T-helper 2 cell (primary cell): ENCODE measurements at regions not wholly inside any gene's neighbourhood (a gene's known extent, or its start where the extent isn't known, plus 50 kb on each side); places are given as distances from the start of the nearest gene placed in this dataset.
A peak's percentile ranks its signal among the peaks of the same experiment; 100 is the strongest.

Experiments
- DNase-seq, 5 experiments: peaks; one replicate each; pipeline versions ENCODE4 v3.0.0 to v3.0.0-alpha.2; 2012 to 2022

DNA sequence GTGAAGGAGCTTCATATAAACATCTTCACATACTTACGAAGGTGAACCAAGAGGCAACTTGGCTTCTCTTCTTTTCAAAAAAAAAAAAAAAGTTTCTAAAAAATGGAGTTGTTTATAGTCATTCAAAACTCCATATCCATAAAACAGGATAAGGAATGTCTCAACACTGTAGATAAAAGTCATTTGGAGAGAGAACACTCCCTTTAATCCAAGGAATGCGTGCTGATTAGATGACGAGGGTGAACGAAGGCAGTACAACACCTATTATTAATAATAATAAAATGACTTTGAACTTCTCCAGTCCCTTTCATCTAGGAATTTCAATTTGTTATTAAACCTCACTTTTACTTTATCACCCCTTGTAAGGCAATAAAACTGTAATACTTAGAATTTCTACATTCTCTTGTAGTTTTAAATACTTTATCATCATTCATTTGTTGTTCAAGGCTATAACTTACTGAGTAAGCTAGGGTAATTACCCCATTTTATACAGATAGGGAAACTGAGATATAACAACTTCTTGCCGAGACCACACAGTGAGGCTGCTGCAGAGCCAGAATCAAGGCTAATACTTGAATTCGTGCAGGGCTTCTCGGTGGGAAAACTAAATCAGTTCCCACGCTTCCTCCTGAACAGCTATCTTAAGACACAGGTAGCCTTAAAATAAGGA is 377.1 kb downstream of the EFNA5 start:
- no peak for DNase-seq

DNA sequence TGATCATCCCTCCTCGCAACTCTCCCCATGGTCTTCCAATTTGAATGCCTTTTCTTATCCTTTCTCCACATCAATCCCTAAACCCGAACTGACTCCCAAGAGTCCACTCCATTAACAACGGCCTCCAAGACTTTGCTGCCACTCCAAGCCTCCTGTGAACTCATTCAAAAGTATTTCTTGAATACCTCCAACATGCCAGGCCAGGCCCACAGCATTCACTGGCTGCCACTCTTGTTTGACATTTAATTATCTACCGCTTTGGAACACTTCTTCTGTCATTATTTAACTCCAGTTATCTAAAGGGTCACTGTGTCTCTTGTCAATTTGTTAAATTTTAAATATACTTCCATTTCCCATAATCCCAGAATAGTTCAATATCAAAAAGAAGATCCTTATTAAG is 378.9 kb downstream of the EFNA5 start:
- no peak for DNase-seq

DNA sequence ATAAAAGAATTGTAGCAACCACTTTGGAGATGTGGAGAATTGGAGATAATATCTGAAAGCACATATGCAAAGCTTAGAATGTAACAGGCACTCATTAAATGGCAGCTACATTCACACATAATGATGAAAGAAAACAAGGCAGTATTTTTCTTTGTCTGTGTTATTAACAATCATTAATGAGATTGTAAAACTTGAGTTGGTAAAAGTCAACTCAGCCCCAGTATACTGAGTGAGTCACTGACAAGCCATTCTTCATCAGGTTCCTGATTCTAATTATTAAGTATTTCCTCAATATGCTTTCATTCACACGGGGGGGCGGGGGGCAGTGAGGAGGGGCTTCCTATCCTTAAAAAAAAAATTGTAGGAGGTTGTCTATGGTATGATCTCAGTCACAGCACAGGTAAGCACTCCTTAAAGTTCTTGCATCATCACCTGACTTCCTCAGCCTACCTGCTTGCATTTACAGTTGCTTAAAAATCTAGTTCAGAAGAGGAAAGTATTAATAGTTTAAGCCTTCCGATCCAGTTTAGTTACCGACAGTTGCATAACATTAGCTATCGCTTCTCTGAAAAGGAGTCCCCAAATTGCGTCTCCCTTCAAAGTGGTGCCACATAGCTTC is 379.8 kb downstream of the EFNA5 start:
- DNase-seq, result no peak

DNA sequence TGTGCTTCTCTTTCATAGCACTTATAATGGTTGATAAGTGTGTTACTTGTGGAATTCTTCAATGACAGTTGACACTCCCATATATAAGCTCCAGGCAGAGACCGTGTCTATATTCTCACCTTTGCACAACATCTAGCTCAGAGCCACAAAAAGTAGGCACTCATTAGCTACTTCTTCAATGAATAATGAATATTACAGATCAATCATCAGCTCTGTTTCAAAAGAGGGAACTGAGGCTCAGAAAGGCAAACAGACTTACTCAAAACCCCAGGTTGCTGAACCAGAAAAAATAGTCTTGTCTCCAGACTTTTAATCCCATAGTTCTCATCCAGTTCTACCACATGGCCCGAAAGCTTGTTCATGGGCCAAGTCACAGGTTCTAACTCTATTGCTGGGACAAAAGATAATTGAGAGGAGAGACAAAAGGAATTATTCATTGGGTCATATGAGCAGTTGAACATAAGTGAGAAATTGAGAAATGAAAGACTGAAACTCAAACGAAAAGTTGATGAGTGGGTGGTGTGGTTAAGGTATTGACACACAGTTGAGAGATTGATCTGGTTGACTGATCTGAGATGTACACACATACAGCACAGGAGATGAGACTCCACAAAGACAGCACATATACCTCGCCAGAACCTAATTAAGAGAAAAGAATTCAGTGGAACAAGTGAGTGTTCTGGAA is 381.6 kb downstream of the EFNA5 start:
- DNase-seq, result peak in 1 of 5 experiments; percentile 27

DNA sequence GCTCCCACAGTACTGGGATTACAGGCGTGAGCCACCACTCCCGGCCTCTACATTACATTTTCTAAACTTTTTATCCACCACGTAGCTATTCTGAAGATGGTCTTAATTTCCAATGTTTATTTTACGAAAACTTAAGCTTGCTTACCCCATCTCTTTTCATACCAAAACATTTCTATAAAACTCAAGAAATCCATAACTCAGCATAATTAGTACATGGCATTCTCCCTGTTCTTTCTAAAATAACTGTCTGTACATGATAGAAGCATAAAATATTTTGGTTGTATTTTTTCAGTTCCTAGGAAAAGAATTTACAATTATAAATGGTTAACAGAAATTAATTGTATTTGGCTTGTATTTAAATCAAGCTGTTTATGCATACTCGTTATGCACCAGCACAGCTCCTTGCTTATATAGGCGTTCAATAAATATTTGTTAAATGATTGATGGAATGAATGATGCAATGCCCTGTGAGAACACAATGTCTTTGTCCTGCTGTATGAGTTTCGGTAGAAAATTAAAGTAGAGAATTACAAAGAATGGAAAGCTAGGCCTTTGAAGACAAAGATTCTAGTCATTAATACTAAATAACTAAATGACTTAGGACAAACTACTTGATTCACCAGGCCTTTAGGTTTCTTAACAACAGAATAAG is 384.2 kb downstream of the EFNA5 start:
- no peak for DNase-seq

DNA sequence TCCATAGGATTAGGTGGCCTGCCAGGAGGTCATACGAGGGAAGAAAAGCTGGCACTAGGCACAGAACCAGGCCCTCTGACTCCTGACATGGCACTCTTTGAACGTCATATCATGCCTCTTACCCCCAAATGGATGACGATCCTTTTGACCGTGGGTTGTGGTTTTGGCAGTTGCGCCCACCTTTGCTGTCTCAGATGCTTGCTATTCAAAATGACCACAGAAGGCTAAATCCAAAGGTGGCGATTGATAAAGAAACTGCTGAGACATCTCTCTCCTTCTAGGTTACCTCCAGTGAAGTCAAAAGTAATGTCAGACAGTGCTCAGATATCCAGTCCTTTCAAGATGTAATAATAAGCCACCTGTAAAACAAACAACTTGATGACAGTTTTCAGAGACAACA is 385.0 kb downstream of the EFNA5 start:
- peak in 1 of 5 experiments; percentile 47 for DNase-seq

DNA sequence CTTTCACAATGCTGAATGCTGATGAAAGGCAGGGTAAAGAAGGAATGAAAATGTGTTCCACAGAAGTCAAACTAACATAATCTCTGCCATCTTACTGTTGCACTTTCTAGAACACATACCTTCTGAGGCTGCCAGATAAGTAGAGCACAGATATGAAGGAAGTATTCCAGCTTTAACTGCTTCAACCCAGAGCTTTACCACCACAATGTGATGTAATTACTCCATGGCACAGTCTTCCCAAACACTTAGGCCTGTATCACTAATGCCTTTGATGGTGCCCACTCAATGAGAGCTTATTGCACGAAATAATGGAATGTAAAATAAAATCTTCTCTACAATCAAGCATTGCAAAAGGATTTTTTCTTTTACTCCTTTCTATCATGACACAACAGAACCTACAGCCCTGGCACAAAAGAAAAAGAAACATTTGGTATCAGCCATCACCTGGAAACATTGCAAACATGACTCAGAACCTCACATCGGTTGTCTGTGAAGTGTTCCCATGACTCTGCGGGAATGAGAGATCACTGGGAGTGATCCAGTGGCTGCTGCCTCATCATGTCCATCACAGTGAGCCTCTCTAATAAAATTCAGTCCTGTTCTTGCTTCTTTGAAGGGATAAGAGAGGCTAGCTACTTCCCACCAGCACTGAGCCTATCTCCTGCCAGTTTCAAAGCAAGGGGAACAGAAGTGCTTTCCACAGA is 385.8 kb downstream of the EFNA5 start:
- no peak for DNase-seq

DNA sequence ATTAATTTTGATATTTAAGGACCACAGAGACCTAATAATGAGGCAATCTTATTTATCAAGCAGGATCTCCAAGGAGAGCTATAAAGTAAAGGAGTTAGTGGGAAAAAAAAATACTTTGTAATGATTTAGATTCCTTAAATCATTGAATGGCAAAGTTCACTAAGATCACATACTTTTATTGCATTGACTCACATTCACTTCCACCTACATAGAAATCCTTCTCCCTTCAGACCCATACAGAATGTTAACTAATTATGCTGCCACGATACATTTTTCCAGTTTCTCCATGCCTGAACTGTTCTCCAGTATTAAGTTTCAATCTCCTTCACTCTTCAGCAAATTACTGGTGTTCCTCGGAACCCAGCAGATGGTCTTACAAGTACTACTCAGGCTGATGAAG is 388.7 kb downstream of the EFNA5 start:
- DNase-seq, result no peak

DNA sequence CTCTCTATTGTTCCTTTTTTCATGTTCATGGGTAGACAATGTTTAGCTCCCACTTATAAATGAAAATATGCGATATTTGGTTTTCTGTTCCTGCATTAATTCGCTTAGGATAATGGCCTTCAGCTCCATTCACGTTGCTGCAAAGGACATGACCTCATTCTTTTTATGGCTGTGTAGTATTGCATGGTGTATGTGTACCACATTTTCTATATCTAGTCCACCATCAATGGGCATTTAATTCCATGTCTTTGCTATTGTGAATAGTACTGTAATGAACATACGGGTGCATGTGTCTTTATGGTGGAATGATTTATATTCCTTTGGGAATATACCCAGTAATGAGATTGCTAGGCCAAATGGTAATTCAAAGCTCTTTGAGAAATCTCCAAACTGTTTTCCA is 392.0 kb downstream of the EFNA5 start:
- DNase-seq, result no peak

DNA sequence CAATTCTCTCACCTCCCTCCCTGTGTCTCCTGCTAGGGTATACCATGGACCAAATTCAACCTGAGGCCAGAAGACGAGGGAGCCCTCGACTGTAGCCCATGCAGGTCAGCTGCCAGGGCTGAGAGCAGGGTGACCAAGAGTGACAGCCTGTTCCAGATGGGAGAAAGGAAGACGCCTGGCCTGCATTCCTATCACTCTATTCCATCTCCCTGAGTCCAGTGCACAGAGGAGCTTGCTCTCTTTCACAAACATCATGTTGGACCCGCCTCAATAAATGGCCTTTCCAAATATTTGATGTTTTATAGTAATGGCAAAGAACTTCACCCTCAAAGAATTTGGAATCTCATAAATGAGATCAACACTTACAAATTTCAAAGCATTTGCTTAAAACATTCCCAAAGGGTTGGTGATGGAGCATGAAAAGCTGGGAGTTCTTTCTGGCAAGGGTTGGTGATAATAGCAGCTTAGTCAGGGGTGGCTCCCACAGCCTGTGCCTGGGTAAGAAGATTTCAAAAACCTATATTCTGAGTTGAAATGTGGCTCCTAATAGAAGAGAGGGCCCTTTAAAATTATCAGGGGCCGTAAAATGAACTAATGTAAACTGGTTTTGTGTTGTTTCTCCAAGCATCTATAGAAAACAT is 393.1 kb downstream of the EFNA5 start:
- DNase-seq, result no peak

DNA sequence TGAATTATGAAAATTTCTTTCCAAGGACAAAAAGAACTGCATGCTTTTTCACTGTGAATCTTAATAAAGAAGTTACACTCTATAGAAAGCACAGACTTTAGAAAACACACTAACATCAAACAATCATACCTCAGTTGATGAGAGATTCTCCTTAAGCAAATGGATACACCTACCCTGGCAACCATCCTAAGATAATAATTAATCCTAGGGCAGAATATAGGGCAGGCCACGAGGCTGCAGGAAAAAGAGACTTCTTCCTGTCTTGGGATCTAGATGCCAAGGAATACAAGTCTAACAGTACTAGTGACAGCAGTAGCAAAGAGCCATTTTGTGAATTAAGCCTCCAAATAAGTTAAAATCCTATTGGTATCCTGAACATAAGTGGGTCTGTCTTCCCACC is 395.4 kb downstream of the EFNA5 start:
- no peak for DNase-seq

DNA sequence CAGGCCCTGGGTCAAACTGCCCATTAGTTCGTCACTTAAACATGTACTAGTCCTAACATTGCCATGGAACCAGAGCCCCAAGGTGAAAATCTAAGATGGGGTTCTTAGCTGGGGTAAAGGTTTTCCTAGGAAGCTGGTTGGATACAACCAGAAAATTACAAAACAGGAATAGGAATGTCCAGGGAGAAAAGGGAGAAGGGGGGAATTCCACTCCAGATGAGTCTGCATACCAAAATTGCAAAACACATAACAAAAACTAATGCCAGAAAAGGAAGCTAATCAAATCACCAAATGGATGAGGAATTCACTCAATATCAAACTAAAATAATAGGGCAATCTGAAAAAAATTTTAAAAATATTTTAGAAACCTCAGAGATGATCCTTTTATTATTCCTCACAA is 396.2 kb downstream of the EFNA5 start:
- no peak for DNase-seq

DNA sequence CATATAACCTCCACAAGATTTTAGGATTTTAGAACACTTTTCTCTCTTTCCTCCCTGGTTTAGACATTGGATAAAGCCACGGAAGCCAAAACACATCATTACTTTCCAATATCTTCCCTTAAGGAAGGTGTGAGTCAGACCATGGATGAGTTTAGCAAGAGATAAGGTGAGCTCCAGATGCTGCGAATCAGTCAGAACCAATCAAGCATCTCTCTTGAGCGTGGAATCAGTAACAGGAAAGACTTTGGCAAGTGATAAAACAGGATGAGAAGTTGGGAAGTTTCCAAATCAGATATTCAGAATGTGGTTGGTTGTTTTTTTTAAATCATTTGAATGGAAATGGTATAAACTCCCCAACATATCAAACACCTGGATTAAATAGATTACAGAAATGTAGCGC is 397.8 kb downstream of the EFNA5 start:
- DNase-seq, result no peak

DNA sequence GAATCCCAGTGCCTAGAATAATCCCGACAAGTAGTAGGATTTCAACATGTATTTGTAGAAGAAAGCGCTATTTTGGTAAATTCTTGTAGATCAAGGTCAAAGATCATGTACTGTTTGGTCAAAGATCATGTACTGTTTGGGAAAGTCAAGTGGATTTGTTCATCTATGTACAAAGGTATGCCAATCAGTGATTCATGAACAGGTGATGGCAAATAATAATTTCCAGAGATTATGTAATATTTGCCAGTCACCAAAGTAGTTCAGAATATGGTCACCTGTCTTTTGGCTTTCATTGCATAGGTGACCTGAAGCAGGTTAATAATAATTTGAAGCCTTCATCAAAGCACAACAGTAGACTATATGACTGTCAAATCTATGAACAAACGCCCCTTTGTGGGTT is 398.2 kb downstream of the EFNA5 start:
- no peak for DNase-seq

DNA sequence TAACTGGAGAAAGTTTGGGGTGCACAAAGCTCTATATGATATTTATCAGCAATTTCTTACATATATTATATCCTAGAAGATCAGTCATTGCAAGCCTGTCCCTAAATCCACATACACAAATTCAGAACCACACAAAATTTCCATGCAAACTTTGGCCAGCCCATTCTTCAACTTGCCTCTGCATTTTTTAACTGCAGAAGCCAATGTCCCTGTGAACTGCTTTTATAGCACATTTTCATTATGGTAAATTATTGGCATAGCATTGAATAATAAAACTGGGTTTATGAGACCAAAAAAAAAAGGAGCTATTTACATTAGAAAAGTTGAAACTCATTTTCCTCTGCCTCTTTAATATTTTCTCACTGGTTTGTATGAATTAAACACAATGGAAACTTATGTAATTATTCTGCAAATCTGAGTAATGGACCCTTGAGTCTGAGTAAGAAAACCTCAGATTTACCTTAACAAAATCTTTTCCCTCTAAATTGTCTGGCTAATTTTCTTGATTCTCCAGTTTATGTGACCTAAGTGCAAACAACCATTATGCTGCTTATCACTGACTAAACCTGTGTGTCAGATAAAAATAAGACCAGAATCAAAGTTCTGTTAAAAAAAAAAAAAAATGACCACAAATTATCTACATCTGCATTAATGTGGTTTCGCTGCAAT is 398.9 kb downstream of the EFNA5 start:
- DNase-seq, result no peak

DNA sequence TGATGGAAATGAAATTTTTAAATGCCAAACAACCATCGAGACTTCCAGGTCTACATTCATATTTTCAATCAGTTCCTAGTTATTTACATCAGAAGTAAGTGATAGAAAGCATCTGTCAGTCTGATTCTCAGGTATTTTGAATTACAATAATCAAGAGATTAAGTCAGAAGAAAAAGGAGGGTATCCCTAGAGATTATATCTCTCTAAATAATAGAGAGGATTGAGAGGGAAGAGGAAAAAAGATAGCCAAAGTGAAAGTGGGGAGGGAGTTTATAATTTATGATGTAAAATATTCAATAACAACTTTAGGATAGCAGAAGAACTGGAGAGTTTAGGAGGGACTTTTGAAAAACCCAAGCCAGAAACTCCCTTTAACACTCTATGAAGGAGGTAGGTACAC is 400.2 kb downstream of the EFNA5 start:
- DNase-seq, result no peak

DNA sequence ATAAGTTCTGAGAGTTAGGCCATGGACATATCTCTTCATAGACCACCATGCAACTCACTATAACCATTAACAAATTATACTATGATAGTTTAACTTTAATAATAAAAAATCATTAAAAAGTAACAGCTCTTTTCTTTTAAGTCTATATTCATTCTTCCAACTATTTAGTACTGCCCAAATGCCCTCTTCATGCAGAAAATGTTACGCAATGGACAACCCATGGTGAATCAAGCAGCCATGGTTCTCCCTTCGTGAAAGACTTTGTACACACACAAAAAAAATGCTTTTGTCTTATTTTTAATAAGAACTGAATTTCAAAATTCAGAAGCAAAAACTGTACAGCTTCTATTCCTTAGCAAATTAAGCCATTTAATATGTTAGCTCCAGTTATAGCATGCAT is 401.1 kb downstream of the EFNA5 start:
- DNase-seq, result no peak

DNA sequence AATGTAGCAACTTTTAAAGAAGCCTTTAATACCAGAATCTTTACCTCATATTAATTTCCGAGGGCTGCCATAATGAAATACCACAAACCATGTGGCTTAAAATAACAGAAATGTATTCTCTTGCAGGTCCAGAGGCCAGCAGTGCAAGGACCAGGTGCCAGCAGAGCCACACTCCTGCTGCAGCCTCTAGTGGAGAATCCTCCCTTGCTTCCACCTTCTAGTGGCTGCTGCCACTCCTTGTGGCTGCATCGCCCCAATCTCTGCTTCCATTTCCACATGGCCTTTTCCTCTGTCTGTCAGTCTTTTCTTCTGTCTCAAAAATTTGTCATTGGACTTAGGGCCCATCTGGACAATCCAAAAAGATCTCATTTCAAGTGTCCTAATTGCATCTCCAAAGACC is 401.5 kb downstream of the EFNA5 start:
- DNase-seq, result no peak

DNA sequence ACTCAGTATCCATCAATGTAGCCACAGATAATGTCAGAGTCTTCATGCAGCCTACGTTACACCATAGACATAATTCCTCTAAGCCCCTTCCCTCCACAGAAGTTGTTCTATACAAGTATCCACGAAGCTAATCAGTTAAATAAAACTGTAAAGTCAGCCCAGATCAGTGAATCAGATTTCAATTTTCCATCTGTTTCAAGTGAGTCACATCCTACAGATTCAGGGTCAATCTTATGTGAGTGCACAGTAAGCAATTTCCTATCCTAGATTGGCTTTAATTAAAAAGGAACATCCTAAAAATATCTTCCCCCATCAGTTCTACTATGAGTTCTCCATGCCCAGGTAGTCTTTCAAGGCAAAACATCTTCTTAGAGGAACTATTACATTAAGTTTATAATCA is 402.5 kb downstream of the EFNA5 start:
- no peak for DNase-seq

DNA sequence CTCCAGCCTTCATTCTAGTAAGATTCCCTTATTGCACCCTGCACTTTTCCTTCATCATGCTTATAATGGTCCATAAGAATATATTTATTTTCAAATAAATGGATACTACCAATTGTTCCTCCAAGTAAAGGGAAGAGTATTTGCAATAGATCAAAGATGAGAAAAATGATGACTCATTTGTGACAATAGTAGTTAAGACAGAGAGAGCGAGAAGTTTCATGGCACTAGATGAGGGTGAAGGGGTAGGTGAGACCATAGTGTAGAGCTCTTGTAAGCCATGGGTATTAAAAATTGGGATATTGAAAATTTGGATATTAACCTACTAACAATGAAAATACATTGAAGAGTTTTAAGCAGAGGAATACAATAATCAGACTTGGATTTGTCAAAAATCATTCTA is 404.6 kb downstream of the EFNA5 start:
- no peak for DNase-seq

DNA sequence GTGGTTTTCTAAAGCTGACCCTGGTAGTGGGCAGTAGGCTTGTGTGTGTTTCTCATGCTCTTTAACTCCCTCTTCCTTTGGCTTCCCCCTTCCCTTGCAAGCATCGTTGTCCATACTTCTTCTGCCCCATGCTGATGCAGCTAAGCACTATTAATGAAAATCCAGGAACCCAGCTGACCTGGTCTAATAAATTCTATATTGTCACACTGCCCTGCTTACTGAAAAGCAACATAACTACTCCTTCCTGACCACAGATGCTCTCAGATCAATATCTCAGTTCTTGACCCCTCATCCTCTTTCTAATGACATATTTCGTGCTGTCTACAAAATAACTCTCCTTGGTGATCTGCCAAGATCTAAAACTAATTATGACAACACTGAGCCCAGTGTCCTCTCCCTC is 405.5 kb downstream of the EFNA5 start:
- no peak for DNase-seq

DNA sequence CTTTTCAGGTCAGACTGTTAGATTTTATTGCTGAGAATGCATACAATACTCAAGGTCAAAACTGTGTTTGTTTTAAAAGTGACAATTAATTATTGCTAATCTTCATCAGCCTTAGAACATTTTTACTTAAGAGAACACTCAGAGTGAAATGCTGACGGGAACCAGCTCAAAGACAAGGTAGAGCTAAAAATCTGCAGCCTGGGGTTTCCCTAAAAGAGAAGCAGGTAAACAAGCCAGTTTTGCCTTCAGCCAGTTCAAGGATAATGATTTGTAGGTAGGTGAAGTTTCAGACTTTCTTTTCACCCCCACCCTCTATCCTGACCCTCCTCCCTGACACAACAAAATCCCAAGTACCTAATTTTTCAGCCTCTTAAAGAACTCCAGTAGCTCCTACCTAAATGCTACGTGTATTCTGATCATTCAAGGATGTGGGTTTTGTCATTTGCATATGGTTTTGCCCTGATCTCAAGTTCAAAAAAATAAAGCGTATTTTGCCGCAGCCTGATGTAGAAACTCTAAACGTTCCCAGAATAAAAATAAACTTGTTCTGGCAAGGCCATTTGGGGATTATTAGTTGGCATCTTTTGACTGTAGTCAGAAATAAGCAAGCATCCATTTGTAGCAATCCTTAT is 407.2 kb downstream of the EFNA5 start:
- DNase-seq, result no peak
